Mucosa of gallbladder (tissue), 1 donor: ENCODE measurements at regions not wholly inside any gene's neighbourhood (a gene's known extent, or its start where the extent isn't known, plus 50 kb on each side); places are given as distances from the start of the nearest gene placed in this dataset.

ENCODE experiments used
- DNase-seq: peaks from one replicate; pipeline ENCODE4 v3.0.0-alpha.2; 2020; ENCODE audit warnings: low spot score
- donor health status: DM: no; HTN: no; CAD: no.

DNA sequence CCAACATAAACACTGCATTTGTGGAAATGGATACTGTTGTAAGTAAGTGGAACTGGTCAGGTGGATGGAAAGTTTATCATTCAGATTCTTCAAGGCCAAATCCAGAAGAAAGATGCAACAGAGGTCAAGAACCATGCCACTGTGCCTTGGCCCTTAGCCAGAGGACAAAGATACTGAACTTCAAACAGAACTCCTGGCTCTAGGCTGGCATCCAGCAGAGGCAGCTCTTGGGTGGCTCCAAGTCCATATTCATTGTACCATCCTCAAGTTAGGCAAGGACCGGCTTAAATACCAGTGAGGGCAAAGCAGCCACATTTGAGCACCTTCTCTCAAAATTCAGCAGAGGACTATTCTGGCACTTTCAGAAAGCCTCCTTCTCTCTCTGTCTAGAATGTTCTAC is 53.2 kb downstream of the DNAAF9 start:
- DNase-seq = no peak

DNA sequence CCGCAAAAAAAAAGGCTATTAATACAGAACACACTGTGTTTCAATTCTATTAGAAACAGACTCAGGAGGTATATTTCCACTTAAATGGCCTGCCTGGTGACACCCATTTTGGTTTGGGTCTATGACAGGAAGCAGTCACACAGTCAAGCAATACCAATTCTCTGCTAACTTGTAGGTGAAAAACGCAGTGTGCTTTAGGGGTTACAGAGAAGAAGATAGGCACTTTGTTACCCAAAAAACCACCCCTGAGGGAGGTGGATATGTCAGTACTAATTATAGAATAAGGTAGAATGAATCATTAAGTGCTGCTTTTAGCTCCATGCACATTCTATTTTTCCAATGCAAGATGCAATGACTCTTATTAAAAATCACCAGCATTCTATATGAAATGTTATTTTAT is 53.8 kb downstream of the DNAAF9 start:
- no peak for DNase-seq

DNA sequence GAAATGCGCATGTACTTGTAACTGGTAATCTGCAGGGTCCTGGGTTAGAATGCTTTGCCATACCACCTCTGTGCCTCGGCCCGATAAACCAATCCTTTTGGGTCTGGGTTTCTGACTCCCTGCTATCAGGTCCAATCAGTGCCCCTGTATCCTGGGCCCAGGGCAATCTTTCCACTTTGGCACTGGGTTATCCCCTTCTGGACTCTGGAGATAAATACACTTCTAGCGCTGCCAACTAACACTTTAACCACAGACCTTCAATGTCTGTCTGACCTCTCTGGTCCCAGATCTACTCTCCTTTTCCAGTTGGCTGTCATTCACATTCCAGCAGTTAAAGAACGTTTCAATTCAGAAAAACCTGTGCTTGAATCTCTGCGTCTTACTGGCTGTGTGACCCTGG is 55.3 kb downstream of the DNAAF9 start:
- DNase-seq = no peak

DNA sequence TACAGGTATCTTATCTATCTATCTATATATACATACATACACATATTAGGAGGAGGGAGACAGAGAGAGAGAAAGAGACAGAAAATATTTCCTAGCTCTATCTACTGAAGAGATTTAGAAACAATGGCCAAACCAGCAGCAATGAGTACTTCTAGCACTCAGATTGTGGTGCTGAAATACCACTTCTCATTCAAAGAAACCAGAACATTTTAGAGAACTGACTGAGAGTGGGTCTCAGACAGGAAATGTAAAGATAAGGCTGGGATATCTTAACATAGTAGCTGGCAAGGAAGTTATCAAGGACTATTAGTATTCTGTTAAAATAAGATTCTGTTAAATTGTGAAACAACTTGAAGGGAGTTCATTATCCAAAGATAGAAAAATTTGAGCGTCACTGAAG is 57.0 kb downstream of the DNAAF9 start:
- no peak for DNase-seq

DNA sequence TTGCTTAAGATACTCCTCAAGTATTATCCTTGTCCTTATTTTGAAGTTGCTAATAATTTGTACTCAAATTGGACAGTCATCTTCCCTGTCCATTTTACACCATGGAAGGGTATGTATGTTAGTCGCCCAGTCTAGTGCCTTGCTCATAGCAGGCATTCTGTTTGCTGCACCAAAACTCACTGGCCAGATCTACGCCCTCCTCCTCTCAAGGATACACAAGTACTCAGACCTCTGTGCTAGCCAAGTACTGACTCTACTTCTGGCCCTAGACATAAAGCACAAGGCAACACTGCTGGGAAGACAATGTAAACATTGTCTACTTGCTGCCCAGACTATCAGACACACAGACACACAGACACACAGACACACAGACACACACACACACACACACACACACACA is 57.7 kb downstream of the DNAAF9 start:
- DNase-seq = no peak

DNA sequence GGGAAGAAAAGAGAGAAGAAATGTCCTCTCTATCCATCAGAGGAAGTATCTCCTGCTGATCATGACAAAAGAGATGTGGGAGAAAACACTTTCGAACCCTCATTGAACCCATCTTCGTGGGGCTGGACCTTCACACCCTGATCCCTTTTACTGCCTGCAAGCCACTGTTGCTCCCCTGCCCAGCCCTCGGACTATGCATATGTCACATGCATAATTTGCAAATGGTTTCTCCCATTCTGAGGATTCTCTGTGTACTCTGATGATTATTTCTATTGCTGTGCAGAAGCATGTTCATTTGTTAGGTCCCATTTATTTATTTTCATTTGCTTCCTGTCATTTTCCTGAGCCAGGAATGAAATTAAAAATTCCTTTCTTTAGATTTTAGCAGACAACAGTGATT is 64.7 kb downstream of the DNAAF9 start:
- no peak for DNase-seq

DNA sequence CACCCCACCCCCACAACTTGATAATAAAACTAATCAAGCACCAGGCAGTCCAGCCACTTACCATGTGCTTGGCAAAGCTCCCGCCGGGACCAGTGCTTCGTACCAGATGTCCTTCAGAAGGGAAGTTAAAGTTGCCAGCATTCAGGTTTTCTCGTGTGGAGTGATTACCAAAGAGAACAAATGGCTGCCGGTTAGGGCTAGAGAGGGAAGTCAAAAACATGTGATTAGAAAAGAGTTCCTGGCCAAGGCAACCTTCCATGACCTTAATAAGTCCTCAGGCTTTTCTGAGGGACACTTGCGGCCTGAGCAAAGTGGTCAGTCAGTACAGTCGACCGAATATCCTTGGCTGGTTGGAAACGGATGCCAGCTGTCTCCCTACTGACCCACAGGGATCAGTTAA is 67.0 kb downstream of the DNAAF9 start:
- DNase-seq = peak; percentile 49

DNA sequence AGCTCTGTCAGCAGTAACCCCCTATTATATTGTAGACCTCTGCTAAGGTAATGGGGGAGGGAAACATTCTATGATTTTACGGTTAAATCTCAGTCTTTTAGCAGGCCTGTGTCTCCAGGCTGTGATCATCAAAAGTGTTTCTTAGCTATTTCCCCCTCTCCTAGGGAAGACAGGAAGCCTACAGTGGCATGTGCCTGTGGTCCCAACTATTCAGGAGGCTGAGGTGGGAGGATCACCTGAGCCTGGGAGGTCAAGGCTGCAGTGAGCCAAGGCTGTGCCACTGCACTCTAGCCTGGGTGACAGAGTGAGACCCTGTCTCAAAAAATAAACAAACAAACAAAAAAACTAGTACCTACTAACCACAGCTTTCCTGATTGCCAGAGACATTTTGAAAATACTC is 67.9 kb downstream of the DNAAF9 start:
- DNase-seq = no peak

DNA sequence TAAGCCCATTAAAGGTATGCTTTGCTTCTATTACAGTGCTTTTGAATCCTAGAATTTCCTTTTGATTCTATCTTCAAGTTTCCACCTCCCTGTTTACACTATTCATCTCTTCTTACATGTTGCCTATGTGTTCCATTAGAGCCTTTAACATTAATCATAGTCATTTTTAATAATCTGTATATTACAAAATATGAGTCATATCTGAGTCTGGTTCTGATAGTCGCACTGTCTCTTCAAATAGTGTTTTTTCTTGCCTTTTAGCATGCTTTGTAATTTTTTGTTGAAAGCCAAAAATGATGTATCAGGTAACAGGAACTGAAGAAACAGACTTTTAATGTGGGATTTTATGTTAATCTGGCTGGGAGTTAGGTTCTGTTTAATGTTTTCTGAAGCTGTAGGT is 68.4 kb downstream of the DNAAF9 start:
- DNase-seq = no peak

DNA sequence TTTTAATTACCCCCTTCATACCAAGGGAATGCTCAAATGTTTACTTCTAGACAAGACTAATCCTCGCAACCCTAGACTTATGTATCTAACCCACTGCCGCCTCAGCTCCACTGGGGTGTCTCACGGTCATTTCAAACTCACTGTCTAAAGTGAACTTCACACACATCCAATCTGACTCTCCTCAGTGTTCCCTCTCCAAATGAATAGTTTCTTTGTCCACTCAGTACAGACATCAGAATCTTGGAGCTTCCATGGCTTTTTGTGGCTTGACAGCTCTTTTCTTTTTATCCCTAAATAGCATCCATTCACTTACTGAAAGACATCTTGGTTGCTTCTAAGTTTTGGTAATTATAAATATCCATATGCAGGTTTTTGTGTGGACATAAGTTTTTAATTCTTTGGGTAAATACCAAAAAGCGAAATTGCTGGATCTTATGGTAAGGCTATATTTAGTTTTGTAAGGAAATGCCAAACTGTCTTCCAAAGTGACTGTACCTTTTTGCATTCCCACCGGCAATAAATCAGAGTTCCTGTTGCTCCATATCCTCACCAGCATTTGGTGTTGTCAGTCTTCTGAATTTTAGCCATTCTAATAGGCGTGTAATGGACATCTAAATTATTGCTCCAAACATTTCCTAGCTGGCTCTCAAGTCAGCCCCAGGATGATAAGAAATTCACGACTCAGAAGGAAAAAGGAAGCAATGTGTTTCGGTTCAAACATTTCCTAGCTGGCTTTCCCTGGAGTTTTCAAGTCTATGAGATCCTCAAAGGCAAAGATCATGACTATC is 73.1 kb downstream of the DNAAF9 start:
- no peak for DNase-seq

DNA sequence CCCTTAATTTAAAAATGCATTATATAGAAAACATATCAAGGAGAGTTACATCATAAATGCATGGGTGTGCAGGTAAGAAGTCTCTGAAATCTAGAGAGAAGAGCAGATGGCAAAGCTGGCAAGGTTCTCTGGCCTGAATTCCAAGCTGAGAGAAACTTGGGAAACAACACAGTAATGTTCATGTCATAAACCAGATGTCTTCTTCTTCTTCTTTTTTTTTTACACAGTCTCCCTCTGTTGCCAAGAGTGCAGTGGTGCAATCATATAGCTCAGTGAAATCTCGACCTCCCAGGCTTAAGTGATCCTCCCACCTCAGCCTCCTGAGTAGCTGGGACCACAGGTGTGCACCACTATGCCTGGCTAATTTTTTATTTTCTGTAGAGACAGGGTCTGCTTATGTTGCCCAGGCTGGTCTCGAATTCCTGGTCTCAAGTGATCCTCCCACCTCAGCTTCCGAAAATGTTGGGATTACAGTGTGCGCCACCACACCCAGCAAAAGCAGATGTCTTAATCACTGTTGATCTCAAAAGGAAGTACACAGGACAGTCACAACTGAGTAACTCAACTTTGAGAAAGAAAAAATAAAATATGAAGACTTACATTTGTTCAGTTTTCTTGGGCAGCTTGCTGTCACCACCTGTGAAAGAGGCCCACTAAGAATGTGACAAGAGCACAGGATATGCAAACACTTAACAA is 77.3 kb downstream of the DNAAF9 start:
- DNase-seq = no peak

DNA sequence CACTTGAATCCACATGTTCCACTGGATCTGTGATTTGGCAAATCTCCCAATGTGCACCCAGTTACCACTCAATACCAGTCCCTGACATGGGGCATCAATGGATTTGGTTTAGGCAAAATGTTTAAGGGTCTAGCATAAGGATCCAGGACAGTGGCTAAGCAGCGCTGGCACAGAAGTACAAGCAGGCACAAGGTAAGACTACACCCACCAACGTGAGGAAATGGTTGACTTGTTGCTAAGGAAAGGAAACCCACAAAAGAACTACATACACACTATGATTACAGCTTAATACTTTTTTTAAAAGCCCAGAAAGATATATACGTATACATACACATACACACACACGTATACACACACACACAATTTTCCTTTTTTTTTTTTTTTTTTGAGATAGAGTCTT is 79.0 kb downstream of the DNAAF9 start:
- no peak for DNase-seq

DNA sequence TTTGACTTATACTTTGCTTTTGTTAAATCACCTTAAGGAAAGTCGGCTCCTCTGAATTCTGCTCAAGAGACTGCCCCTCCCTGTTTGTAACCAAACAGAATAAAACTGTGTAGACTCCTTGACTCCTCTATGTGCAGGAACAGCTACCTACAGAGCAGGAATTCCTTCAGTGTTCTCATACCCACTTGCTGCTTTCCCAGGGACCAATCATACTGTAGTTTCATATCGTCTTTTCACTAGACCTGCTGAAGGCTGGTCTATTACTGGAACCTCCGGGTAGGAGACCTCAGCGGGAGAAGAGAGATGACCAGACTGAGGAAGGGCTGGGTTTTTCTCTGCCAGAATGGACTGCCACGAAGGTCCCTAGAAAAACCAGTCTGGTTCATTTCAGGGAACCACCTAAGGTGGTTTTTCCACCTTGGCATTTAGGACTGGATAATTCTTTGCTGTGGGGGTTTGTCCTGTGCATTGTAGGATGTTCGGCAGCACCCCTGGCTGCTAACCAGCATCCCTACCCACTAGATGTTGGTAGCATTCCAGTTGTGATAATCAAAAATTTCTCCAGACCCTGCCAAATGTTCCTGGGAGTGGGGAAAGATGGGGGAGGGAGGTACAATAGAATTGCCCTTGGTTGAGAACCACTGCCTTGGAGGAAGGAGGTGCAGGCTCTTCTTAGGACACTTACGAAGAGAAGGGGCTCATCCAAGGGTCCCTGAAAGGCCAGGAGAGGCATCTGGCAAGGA is 80.5 kb downstream of the DNAAF9 start:
- DNase-seq = no peak

DNA sequence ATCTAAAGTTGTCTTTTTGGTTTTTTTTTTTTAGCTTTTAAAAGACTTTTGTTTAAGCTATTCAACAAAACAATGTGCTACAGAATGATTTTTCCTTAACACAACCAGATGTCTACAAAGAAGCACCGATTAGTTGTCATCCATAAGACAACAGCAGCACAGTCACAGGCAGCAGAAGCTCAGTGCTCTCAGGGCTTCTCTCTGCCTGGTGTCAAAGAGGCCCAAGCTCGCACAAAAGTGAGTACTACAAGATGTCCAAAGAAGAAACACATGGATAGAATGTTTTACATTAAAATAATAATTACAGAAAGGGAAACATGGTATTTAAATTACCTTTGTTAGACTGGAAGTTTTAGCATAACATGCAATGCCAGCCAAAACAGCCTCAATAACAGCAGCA is 81.6 kb downstream of the DNAAF9 start:
- DNase-seq = no peak

DNA sequence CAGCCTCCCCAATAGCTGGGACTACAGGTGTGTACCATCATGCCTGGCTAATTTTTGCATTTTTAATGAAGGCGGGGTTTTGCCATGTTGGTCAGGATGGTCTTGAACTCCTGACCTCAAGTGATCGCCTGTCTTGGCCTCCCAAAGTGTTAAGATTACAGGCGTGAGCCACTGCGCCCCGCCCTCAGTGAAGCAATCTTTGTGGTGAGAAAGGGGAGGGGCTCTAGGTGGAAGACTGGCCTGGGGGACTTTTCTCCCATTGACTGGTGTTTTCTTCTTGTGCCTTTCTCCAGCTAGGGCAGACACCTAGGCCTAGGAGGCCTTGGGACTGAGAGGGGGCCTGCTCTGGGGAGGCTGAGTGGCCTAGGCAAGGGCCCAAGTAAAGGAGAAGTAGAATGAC is 84.1 kb downstream of the DNAAF9 start:
- no peak for DNase-seq

DNA sequence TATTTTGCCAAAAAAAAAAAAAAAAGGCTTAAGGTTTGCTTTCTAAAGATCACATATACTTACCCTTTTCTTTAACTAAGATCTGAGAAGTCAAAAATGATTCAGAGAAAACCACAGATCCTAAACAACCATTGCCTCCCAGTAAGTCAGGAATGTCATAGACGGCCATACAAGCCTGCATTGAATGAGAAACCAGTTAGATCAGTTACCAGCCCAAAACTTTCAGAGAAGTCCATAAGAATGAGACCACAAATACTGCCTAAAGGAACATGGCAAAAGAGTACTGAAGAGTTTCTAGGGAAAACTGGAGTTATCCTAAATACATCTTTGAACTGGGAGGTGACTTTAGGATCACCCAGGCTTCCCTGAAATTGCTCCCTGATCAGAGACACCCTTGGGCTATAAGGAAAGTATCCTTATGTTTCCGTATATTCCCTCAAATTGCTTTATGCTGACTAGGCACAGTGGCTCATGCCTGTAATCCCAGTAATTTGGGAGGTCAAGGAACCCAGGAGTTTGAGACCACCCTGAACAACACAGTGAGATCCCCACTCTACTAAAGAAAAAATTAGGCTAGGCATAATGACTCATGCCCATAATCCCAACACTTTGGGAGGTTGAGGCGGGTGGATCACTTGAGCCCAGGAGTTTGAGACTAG is 79.4 kb upstream of the SLC4A11 start:
- DNase-seq = no peak

DNA sequence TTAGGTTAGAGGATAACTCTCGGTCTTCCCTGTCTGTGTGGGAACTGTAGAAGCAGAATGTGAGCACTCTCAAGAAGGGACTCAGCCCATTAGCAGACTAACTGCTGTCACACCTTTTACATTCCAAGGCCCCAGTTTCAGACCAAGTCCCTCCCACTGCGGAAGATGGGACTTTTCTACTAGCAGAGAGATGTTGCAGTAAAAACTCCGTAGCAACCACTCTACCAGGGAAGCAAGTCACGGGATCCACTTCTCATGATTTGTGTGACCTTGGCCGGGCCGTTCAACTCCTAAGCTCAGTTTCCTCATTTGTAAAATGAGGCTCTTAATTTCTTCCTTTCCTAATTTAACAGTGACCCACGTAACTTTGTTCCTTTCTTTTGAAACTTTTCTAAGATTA is 77.1 kb upstream of the SLC4A11 start:
- no peak for DNase-seq

DNA sequence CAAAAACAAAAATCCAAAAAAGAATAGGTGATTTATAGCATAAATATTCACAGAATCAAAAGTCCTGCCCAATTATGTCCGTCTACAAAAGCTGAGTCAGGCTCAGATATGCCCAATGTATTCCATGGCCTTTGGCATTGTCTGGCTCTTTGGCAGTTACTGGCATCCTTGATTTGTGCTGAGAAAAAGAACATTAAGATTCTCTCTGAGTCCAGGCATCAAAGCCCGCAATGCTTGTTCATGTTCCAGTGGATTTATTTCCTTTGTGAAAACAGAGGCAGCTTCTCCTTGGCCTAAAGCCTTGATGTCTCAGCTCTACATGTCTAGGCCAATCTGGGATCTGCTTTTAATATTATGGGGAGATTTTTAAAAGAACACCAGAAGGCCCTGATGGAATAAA is 76.1 kb upstream of the SLC4A11 start:
- no peak for DNase-seq

DNA sequence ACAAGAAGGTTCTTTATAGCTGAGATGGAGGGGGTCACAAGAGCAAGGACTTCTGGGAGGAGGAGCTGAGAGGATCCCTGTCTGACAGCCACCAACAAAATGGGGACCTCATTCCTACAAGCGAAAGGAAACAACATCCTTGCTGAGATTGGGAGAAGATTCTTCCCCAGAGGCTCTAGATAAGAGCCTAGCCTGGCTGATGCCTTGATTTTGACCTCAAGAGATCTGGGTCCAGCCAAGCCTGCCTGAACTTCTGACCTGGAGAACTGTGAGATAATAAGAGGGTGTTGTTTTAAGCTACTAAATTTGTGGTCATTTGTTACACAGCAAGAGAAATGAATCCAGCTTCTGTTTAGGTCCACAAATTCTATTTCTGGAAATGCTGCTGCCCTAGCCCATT is 75.4 kb upstream of the SLC4A11 start:
- DNase-seq = no peak

DNA sequence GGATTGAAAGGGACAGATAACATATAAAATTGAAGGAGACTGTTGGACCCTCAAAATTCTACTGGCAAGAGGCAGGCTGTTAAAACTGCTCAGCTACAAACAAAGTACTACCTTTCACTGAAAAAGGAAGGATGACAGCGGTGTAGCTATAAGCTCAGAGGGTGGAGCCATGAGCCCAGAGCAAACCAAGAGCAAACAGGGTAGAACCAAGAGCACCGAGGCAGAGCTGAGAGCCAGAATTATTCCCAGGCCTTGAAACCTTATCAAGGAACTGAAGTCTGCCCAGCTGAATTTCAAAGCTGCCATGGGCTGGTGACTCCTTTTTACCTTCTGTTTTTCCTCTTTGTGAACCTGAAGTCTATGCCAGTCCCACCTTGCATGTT is 74.7 kb upstream of the SLC4A11 start:
- DNase-seq = no peak

DNA sequence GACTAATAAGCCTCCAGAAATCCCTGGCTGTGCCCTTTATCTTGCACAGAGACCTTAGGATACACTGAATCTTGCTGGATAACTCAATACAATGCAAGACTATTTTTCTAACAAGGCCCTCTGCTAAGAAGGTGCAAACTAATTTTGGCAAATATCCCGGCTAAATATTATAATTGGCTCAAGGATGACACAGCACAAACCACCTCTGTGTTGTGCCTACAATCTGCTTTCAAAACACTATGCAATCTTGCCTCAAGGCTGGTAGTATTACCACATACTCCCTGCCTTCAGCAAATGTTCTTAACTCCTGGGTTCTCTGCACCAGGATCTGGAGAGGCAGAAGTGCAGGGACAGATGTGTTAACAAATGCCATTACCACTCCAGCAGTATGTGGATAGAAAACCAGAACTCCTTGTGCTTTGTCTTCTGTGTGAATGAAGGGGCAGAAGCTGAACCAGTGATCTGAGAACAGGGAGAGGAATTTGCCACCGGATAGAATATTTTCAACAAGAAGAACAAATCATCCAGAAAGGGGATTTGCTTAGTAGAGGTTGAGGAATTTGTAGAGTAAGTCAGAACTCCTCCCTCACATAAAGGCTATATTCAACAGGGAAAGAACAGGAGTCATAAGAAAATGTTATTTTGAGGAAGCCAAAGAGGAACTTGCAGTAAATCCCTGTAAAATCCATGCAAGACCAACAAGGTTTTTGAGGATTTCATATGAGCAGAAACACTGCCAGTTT is 74.1 kb upstream of the SLC4A11 start:
- DNase-seq = no peak

DNA sequence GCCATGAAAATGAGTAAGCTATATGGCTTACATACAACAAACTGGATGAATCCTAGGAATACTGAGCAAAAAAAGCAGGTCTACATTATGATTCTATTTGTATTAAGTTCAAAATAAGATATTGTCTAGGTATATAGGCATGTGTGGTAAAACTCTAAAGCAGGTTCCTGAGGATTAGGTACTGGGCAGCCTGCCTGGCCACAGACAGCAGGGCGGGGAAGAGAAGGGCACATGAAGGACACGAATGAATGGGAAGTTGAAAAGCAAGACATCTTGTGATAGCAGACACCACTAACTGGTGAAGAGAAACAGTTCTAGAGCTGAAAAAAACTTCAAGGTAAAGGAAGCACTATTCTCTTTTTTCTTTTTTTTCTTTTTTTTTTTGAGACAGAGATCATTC is 72.6 kb upstream of the SLC4A11 start:
- no peak for DNase-seq
